ENCODE measurements at regions not wholly inside any gene's neighbourhood (a gene's known extent, or its start where the extent isn't known, plus 50 kb on each side); places are given as distances from the start of the nearest gene placed in this dataset.

DNA sequence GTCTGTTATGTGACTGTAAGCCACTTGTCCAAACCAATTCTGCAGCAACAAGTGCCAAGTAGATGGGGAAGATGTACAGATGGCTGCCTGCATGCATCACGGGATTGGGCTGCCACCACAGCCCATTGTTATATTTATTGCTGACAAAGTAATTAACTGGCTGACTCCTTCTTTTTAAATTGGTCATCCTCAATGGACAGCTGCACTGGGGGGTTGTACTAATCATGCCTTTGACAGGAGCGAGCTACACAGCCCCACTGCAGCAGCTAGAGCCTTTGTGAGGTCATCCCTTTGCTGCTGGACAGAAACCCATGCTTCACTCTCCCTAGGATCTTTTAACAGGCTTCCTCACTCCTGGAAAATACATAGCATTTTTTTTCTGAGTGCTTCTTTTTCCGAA is 146.7 kb upstream of the CXXC4 start:
- TF ChIP-seq SP2 (IDR thresholded peaks at IDR 0.05; ENCODE audit: low read length) (no peak), CHD1 (IDR thresholded peaks at IDR 0.05; ENCODE audit: low read depth, low read length) (no peak), POLR2AphosphoS5 (IDR thresholded peaks at IDR 0.05; ENCODE audit: low read depth, low read length) (no peak), CHD2 (IDR thresholded peaks at IDR 0.05; ENCODE audit: low read length) (no peak), KDM1A (IDR thresholded peaks at IDR 0.05; ENCODE audit: borderline replicate concordance, low read length) (no peak), RAD21 (IDR thresholded peaks at IDR 0.05 in 1 of 2, conservative IDR thresholded peaks at IDR 0.05 in 1 of 2; ENCODE audit: low read depth in 2 of 2, low read length in 2 of 2) (no peak), GABPA (IDR thresholded peaks at IDR 0.05; ENCODE audit: borderline replicate concordance, insufficient read depth, low read length) (no peak), RXRA (IDR thresholded peaks at IDR 0.05; ENCODE audit: insufficient read depth, low read depth, low read length) (no peak), CEBPB (IDR thresholded peaks at IDR 0.05; ENCODE audit: low read depth, low read length) (no peak), TAF1 (IDR thresholded peaks at IDR 0.05; ENCODE audit: low read depth, low read length) (no peak), PHF8 (conservative IDR thresholded peaks at IDR 0.05; ENCODE audit: low read depth, low read length) (no peak)
- TF ChIP-seq, protein P1, sequence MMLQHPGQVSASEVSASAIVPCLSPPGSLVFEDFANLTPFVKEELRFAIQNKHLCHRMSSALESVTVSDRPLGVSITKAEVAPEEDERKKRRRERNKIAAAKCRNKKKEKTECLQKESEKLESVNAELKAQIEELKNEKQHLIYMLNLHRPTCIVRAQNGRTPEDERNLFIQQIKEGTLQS (IDR thresholded peaks at IDR 0.05; ENCODE audit: insufficient read depth, low read depth, low read length), result no peak
- TF ChIP-seq, protein P2, sequence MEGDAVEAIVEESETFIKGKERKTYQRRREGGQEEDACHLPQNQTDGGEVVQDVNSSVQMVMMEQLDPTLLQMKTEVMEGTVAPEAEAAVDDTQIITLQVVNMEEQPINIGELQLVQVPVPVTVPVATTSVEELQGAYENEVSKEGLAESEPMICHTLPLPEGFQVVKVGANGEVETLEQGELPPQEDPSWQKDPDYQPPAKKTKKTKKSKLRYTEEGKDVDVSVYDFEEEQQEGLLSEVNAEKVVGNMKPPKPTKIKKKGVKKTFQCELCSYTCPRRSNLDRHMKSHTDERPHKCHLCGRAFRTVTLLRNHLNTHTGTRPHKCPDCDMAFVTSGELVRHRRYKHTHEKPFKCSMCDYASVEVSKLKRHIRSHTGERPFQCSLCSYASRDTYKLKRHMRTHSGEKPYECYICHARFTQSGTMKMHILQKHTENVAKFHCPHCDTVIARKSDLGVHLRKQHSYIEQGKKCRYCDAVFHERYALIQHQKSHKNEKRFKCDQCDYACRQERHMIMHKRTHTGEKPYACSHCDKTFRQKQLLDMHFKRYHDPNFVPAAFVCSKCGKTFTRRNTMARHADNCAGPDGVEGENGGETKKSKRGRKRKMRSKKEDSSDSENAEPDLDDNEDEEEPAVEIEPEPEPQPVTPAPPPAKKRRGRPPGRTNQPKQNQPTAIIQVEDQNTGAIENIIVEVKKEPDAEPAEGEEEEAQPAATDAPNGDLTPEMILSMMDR (IDR thresholded peaks at IDR 0.05; ENCODE audit: control extremely low read depth in 1 of 3, insufficient read depth in 1 of 3, low read depth in 1 of 3, low read length in 3 of 3), result no peak
- TF ChIP-seq, protein P3, sequence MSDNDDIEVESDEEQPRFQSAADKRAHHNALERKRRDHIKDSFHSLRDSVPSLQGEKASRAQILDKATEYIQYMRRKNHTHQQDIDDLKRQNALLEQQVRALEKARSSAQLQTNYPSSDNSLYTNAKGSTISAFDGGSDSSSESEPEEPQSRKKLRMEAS (IDR thresholded peaks at IDR 0.05), result no peak

All from H1 (cell line).